HG03575 (cell line): ENCODE measurements at regions not wholly inside any gene's neighbourhood (a gene's known extent, or its start where the extent isn't known, plus 50 kb on each side); places are given as distances from the start of the nearest gene placed in this dataset.
"Not testable (repeated sequence)": the region's sequence is repeated elsewhere in the genome, so short reads cannot be mapped to it uniquely, and the experiment has no call there.

Source experiments
- ATAC-seq: cut with Tn5 transposase; IDR thresholded peaks from one replicate; pipeline ENCODE4 v1.9.1; 2021; ENCODE audit not compliant: unreplicated experiment, insufficient number of reproducible peaks, low FRiP score; ENCODE audit errors: extremely low read depth

DNA sequence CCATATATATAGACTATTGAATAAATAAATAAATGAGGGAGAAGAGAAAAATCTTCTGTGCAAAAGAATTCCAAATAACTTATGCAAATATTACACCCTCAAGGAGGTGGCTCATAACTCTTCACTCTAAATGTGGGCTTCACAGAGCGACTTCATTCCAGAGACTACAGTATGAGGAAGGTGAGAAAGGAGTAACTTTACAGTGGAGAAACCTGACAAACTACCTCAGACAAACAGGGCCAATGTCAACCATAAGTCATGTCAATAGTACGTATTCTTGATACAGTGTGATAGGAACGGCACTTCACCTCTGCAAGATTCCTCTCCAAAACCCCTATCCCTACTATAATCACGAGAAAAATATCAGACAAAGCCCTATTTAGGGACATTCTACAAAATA lies 158.4 kb upstream of the NAMPT start:
- no peak for ATAC-seq

DNA sequence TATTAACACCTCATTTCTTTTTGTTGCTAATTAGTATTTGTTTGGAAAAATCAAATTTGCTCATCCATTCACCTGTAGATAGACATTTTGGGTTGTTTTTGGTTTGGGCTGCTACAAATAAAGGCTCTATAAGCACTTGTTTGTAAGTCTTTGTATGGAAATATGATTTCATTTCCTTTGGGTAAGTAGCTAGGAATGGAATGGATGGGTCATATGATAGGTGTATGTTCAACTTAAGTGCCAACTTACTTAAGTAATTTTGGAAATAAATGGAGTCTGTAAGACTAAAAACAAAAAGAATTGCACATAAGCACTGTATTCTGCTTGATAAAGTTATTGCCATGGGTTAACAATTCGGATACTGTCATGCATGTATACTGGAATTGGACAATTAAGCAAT lies 157.7 kb upstream of the NAMPT start:
- no peak for ATAC-seq

DNA sequence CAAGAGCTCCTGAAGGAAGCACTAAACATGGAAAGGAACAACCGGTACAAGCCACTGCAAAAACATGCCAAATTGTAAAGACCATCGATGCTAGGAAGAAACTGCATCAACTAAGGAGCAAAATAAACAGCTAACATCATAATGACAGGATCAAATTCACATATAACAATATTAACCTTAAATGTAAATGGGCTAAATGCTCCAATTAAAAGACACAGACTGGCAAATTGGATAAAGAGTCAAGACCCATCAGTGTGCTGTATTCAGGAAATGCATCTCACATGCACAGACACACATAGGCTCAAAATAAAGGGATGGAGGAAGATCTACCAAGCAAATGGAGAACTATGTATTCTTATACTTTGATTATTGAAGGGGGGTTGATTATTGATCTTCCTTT lies 156.6 kb upstream of the NAMPT start:
- not testable (repeated sequence) for ATAC-seq

DNA sequence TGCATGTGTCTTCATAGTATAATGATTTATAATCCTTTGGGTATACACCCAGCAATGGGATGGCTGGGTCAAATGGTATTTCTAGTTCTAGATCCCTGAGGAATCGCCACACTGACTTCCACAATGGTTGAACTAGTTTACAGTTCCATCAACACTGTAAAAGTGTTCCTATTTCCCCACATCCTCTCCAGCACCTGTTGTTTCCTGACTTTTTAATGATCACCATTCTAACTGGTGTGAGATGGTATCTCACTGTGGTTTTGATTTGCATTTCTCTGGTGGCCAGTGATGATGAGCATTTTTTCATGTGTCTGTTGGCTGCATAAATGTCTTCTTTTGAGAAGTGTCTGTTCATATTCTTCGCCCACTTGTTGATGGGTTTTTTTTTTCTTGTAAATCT lies 152.2 kb upstream of the NAMPT start:
- ATAC-seq, result not testable (repeated sequence)

DNA sequence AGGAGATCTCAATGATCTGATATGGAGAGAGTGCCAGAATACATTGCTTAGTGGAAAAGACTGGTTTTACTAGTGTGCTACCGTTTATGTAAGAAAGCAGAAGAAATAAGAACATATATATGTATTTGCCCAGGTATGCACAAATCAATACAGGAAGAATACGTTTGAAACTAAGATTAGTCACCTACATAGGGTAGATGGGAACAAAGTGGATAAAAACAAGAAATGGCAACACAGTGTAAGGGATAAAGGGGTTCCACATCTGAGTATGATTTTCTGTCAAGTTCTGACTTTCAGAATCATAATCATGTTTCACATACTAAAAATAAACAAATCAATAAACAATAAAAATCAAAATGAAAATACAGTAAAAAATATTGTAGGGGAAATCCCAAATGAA lies 148.6 kb upstream of the NAMPT start:
- ATAC-seq, result no peak

GRCh38 chr7:106430535-106431455 lies 146.0 kb upstream of the NAMPT start:
- ATAC-seq, result no peak

- ATAC-seq, result no peak
Observed at GRCh38 chr7:106430103-106430502, 145.3 kb upstream of the NAMPT start.

- ATAC-seq, result no peak
Observed at GRCh38 chr7:106426803-106427202, 142.0 kb upstream of the NAMPT start.

DNA sequence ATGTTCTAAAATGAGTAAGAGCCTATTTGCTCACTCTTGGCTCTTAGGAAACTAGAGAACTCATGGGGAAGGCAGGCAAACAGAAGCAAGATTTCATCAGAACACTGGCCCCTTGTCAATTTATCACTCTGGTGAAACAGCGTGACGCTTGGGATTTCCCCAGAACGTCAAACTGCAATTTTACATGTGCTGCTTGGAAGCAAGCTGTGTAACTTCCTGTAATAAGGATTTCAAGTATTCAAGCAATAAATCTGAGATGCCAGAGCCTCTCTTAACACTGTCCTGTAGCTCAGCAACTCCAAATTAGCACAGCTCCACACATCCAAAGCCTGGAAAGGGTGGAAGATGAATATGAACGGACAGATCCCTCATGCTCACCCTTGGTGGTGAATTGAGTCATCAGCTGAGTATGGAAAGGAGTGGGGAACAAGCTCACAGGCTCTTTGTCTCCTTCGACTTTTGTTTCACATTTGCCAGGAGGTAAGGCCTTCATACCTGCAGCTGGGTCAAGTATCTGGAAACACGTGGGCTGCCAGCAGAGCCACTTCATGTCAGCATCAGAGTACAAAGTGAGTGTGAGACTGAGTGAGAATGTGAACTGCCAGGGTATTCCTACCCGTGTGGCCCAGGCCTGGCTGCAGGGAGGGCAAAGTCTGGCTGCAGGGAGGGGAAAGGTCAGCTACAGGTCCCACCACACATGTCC lies 140.4 kb upstream of the NAMPT start:
- peak; percentile 78 for ATAC-seq

- ATAC-seq, result no peak
Observed at GRCh38 chr7:106424476-106425016, 139.8 kb upstream of the NAMPT start.

- ATAC-seq, result no peak
Observed at GRCh38 chr7:106423821-106424475, 139.2 kb upstream of the NAMPT start.

DNA sequence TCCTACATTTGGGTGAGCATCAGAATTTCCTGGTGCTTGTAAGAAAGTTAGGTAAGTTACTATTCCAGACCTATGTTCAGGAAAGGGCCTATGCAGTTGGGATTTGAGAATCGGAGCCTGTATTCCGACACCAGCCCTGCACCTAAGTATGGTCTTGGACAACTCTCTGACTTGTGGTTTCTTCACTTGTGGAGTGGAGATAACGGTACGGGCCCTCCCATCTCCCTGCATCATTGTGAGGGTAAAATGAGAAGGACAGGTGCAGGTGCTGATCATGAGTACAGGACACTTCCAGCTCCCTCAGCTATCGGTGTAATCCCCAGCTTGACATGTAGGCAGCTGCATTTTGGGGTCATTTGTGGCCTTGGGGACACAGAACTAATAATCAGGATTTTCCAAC lies 138.3 kb upstream of the NAMPT start:
- no peak for ATAC-seq

- ATAC-seq, result no peak
Observed at GRCh38 chr7:106421181-106421762, 136.5 kb upstream of the NAMPT start.

DNA sequence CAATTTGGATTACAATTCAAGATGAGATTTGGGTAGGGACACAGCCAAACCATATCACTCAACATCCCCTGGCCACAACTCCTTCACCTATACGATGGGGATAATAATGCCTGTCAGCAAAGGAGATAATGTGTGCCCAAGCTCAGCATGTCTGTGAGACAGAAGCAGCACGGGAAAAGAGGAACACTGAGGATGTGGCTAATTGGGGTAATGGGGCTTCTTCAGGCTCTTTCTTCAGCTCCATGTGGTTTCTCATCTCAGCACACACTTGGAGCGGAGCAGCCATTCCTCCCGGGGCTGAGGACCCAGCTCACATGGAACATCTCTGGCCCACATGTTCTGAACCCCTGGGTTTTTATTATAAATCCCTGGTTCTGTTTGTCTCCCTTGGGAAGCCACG lies 136.0 kb upstream of the NAMPT start:
- ATAC-seq, result no peak

DNA sequence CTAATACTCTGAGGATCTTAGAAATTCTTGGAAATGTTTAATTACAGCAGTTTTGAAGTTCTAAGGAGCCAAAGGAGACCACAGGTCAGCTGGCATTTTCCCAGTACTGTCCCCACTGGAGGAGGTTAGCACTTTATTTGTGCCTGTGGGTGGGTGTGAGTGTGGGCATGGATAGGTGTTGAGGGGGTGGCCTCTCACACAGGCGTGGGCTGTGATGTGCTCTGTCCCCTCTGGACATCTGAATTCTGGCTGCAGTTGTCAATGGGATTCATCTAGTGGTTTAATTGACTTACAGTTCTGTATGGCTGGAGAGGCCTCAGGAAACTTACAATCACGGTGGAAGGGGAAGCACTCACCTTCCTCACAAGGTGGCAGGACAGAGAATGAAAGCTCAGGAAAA lies 135.4 kb upstream of the NAMPT start:
- no peak for ATAC-seq

DNA sequence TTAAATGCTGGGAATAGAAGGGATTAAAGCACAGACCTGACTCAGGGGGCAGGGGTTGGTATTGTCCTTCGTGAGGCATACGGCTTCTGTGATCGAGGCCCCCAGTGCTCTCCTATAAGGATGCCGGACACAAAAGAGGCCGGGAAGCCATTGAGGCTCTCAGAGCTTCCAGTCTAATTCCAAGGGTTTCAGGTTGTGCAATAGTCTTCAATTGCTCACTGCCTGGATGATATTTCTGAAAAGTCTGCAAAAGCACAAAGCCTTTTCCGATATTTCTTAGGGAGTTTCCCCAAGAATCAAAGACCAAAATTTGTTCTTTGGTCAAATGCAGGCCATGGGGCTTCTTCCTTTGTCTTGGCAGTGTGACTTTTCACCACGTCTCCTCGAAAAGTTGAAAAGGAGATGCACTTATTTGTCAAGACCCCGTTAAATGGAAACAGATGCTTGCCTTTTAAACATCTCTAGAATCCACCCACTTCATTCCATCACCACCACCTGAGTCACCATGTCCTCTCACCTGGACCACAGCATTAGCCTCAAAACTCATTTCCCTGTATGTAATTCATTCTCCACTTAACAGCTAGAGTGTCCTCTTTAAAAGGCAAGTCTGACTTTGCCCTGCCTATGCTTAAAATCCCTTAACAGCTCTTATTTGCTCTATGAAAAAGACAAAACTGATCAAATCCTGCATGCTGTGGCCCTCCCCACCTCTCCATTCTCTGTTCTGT lies 134.8 kb upstream of the NAMPT start:
- no peak for ATAC-seq

GRCh38 chr7:106418526-106418925 lies 133.7 kb upstream of the NAMPT start:
- ATAC-seq, result no peak

DNA sequence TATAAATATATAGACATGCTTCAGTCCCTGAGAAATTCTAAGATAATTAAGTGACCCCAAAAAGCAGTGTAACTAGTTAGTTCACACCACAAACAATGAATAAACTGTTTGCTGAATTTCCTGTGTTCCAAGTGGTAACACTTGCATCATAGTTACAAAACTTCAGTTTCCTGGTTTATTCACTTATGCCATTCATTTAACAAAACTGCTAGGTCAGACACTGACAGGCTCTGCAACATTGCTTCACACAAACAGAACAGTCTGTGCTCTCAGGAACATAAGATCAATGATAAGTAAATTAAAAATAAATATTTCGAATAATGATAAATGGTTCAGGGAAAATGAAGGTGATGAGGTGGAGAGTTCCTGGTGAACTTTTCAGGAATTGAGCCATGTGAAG lies 133.3 kb upstream of the NAMPT start:
- ATAC-seq, result no peak
